ENCODE measurements at regions not wholly inside any gene's neighbourhood (a gene's known extent, or its start where the extent isn't known, plus 50 kb on each side); places are given as distances from the start of the nearest gene placed in this dataset.

GRCh38 chr3:21876782-21877181 is 125.8 kb upstream of the ZNF385D start:
- Mint-ChIP-seq H3K27ac (ENCODE audit: unreplicated experiment) (no peak overlapping the region), H3K9me3 (ENCODE audit: unreplicated experiment) (peaks cover 14% of the 10 kb centered on the region)

GRCh38 chr3:21877214-21877754 is 126.3 kb upstream of the ZNF385D start:
- no peak overlapping the region for H3K4me3 Mint-ChIP-seq (ENCODE audit: unreplicated experiment)
- H3K27ac Mint-ChIP-seq (ENCODE audit: unreplicated experiment): no peak overlapping the region
- H3K27me3 Mint-ChIP-seq (ENCODE audit: unreplicated experiment): no peaks in the 10 kb centered on the region
- TF ChIP-seq CTCF (IDR thresholded peaks at IDR 0.05): no peak
- no peaks in the 10 kb centered on the region for H3K36me3 Mint-ChIP-seq (ENCODE audit: unreplicated experiment)
- no peaks in the 10 kb centered on the region for H3K4me1 Mint-ChIP-seq (ENCODE audit: unreplicated experiment)
- H3K9me3 Mint-ChIP-seq (ENCODE audit: unreplicated experiment): peaks cover 14% of the 10 kb centered on the region
- DNase-seq (ENCODE audit: extremely low spot score, unreplicated experiment): no peak

More at GRCh38 chr3:21876782-21877181, 125.8 kb upstream of the ZNF385D start:
- H3K4me1 Mint-ChIP-seq (ENCODE audit: unreplicated experiment): no peaks in the 10 kb centered on the region
- no peak for DNase-seq (ENCODE audit: extremely low spot score, unreplicated experiment)
- no peaks in the 10 kb centered on the region for H3K36me3 Mint-ChIP-seq (ENCODE audit: unreplicated experiment)
- no peak for TF ChIP-seq CTCF (IDR thresholded peaks at IDR 0.05)
- H3K4me3 Mint-ChIP-seq (ENCODE audit: unreplicated experiment): no peak overlapping the region
- H3K27me3 Mint-ChIP-seq (ENCODE audit: unreplicated experiment): no peaks in the 10 kb centered on the region

GRCh38 chr3:21879184-21879886 is 128.3 kb upstream of the ZNF385D start:
- no peaks in the 10 kb centered on the region for H3K27me3 Mint-ChIP-seq (ENCODE audit: unreplicated experiment)
- no peaks in the 10 kb centered on the region for H3K36me3 Mint-ChIP-seq (ENCODE audit: unreplicated experiment)
- no peak overlapping the region for H3K4me3 Mint-ChIP-seq (ENCODE audit: unreplicated experiment)
- H3K9me3 Mint-ChIP-seq (ENCODE audit: unreplicated experiment): peaks cover 10% of the 10 kb centered on the region
- DNase-seq (ENCODE audit: extremely low spot score, unreplicated experiment): no peak
- H3K27ac Mint-ChIP-seq (ENCODE audit: unreplicated experiment): no peak overlapping the region
- TF ChIP-seq CTCF (IDR thresholded peaks at IDR 0.05): no peak
- H3K4me1 Mint-ChIP-seq (ENCODE audit: unreplicated experiment): no peaks in the 10 kb centered on the region

GRCh38 chr3:21888656-21889055 is 137.6 kb upstream of the ZNF385D start:
- H3K4me1 Mint-ChIP-seq (ENCODE audit: unreplicated experiment): no peaks in the 10 kb centered on the region
- no peaks in the 10 kb centered on the region for H3K9me3 Mint-ChIP-seq (ENCODE audit: unreplicated experiment)
- no peaks in the 10 kb centered on the region for H3K36me3 Mint-ChIP-seq (ENCODE audit: unreplicated experiment)
- no peak for TF ChIP-seq CTCF (IDR thresholded peaks at IDR 0.05)
- no peak for DNase-seq (ENCODE audit: extremely low spot score, unreplicated experiment)
- H3K4me3 Mint-ChIP-seq (ENCODE audit: unreplicated experiment): no peak overlapping the region
- no peak overlapping the region for H3K27ac Mint-ChIP-seq (ENCODE audit: unreplicated experiment)
- peaks cover 11% of the 10 kb centered on the region for H3K27me3 Mint-ChIP-seq (ENCODE audit: unreplicated experiment)

- no peak overlapping the region for H3K4me3 Mint-ChIP-seq (ENCODE audit: unreplicated experiment)
- no peak for DNase-seq (ENCODE audit: extremely low spot score, unreplicated experiment)
- no peaks in the 10 kb centered on the region for H3K4me1 Mint-ChIP-seq (ENCODE audit: unreplicated experiment)
- no peaks in the 10 kb centered on the region for H3K36me3 Mint-ChIP-seq (ENCODE audit: unreplicated experiment)
- H3K27me3 Mint-ChIP-seq (ENCODE audit: unreplicated experiment): peaks cover 11% of the 10 kb centered on the region
- TF ChIP-seq CTCF (IDR thresholded peaks at IDR 0.05): no peak
- H3K9me3 Mint-ChIP-seq (ENCODE audit: unreplicated experiment): no peaks in the 10 kb centered on the region
- no peak overlapping the region for H3K27ac Mint-ChIP-seq (ENCODE audit: unreplicated experiment)
These were observed 138.2 kb upstream of the ZNF385D start for GRCh38 chr3:21889166-21889565.
